OCI-LY1 (cell line): ENCODE measurements at regions not wholly inside any gene's neighbourhood (a gene's known extent, or its start where the extent isn't known, plus 50 kb on each side); places are given as distances from the start of the nearest gene placed in this dataset.

Experiments
- H2AFZ ChIP-seq: fragments of 200-600 bp; sonication (generic), shearing (Covaris generic); 2 replicates; pipeline ENCODE4 v1.6.0; 2014; ENCODE audit warnings: antibody characterized with exemption, mild to moderate bottlenecking, low read length
- H3F3A ChIP-seq: fragments of 200-600 bp; sonication (generic), shearing (Covaris generic); 2 replicates; pipeline ENCODE4 v1.6.0; 2014; ENCODE audit warnings: mild to moderate bottlenecking, antibody characterized with exemption, low read length, moderate library complexity; ENCODE audit not compliant: insufficient read depth
- H3K27ac ChIP-seq: fragments of 200-600 bp; sonication (generic); 2 replicates; pipeline ENCODE4 v1.5.1; 2014; ENCODE audit warnings: low read length, mixed run types, mild to moderate bottlenecking, low read depth; ENCODE audit not compliant: poor library complexity, severe bottlenecking
- H3K27me3 ChIP-seq: fragments of 200-600 bp; sonication (generic); 2 replicates; pipeline ENCODE4 v1.6.0; 2014; ENCODE audit warnings: antibody characterized with exemption, mild to moderate bottlenecking, low read length, moderate library complexity; ENCODE audit not compliant: insufficient read depth
- H3K36me3 ChIP-seq: fragments of 200-600 bp; sonication (generic); 2 replicates; pipeline ENCODE4 v1.6.1; 2014; ENCODE audit warnings: mild to moderate bottlenecking, antibody characterized with exemption, low read length, moderate library complexity, mixed read lengths; ENCODE audit not compliant: insufficient read depth
- H3K4me1 ChIP-seq: fragments of 200-600 bp; sonication (generic); 2 replicates; pipeline ENCODE4 v1.5.1; 2014; ENCODE audit warnings: mild to moderate bottlenecking, low read length, moderate library complexity; ENCODE audit not compliant: insufficient read depth, severe bottlenecking
- H3K4me2 ChIP-seq: fragments of 200-600 bp; sonication (generic), shearing (Covaris generic); 2 replicates; pipeline ENCODE4 v1.6.1; 2014; ENCODE audit warnings: low read length
- H3K4me3 ChIP-seq: fragments of 200-600 bp; sonication (generic); 2 replicates; pipeline ENCODE4 v1.5.1; 2014; ENCODE audit warnings: low read length, low read depth, mild to moderate bottlenecking, mixed read lengths; ENCODE audit not compliant: poor library complexity, severe bottlenecking
- H3K79me2 ChIP-seq: fragments of 200-600 bp; shearing (Covaris generic); 2 replicates; pipeline ENCODE4 v1.6.1; 2016; ENCODE audit warnings: mixed run types, low read length, mixed read lengths; ENCODE audit not compliant: insufficient read depth
- H3K9ac ChIP-seq: fragments of 200-600 bp; sonication (generic), shearing (Covaris generic); 2 replicates; pipeline ENCODE4 v1.6.1; 2014; ENCODE audit warnings: mild to moderate bottlenecking, low read length, mixed read lengths
- H3K9me2 ChIP-seq: fragments of 200-600 bp; sonication (generic), shearing (Covaris generic); 2 replicates; pipeline ENCODE4 v1.6.1; 2014; ENCODE audit warnings: low read depth, mild to moderate bottlenecking, low read length, mixed read lengths
- H3K9me3 ChIP-seq: fragments of 200-600 bp; shearing (Covaris generic); 2 replicates; pipeline ENCODE4 v1.6.1; 2014; ENCODE audit warnings: low read length, mixed read lengths
- H4K20me1 ChIP-seq: fragments of 200-600 bp; sonication (generic), shearing (Covaris generic); 2 replicates; pipeline ENCODE4 v1.6.0; 2016; ENCODE audit warnings: mild to moderate bottlenecking, low read length; ENCODE audit not compliant: insufficient read depth
- CTCF ChIP-seq: fragments of 200-600 bp; sonication (generic), shearing (Covaris generic); IDR thresholded peaks from 2 replicates; pipeline ENCODE4 v1.5.1; 2017; ENCODE audit warnings: mild to moderate bottlenecking, antibody characterized with exemption, low read length, moderate library complexity, mixed read lengths
- EZH2 ChIP-seq: fragments of 200-600 bp; sonication (generic), shearing (Covaris generic); IDR thresholded peaks from 2 replicates; pipeline ENCODE4 v1.8.0; 2017; ENCODE audit warnings: borderline replicate concordance, mixed run types, mild to moderate bottlenecking, antibody characterized with exemption, low read length, moderate library complexity, mixed read lengths

GRCh38 chr6:105784179-105784578, 302.0 kb upstream of the PRDM1 start:
- no peak overlapping the region for H3K27ac ChIP-seq
- no peak overlapping the region for H2AFZ ChIP-seq
- TF ChIP-seq EZH2 (no peak), CTCF (no peak)
- H3K9me3 ChIP-seq = no peaks in the 10 kb centered on the region
- H3K36me3 ChIP-seq = no peaks in the 10 kb centered on the region
- H3K27me3 ChIP-seq = 0 out of 2 replicates have a peak, but pooled peaks cover 4% of the 10 kb centered on the region
- no peaks in the 10 kb centered on the region for H4K20me1 ChIP-seq
- no peak overlapping the region for H3K9ac ChIP-seq
- H3K4me2 ChIP-seq = no peak overlapping the region
- H3K79me2 ChIP-seq = no peaks in the 10 kb centered on the region
- H3K4me3 ChIP-seq = no peak overlapping the region
- H3K9me2 ChIP-seq = no peaks in the 10 kb centered on the region
- peaks cover 10% of the 10 kb centered on the region for H3K4me1 ChIP-seq
- H3F3A ChIP-seq = no peaks in the 10 kb centered on the region

- no peak overlapping the region for H3K9ac ChIP-seq
Measured at GRCh38 chr6:105783333-105783935, 302.7 kb upstream of the PRDM1 start.

GRCh38 chr6:105781915-105782314, 304.2 kb upstream of the PRDM1 start:
- H3K4me2 ChIP-seq = no peak overlapping the region
- no peaks in the 10 kb centered on the region for H3K36me3 ChIP-seq
- H3K9ac ChIP-seq = no peak overlapping the region
- no peaks in the 10 kb centered on the region for H3K9me3 ChIP-seq
- TF ChIP-seq EZH2 = no peak
- TF ChIP-seq CTCF = no peak
- H2AFZ ChIP-seq = no peak overlapping the region
- no peaks in the 10 kb centered on the region for H4K20me1 ChIP-seq
- no peaks in the 10 kb centered on the region for H3K9me2 ChIP-seq
- H3K27ac ChIP-seq = no peak overlapping the region
- H3K27me3 ChIP-seq = no peaks in the 10 kb centered on the region
- no peaks in the 10 kb centered on the region for H3K79me2 ChIP-seq
- H3F3A ChIP-seq = no peaks in the 10 kb centered on the region
- H3K4me1 ChIP-seq = peaks cover 10% of the 10 kb centered on the region
- H3K4me3 ChIP-seq = no peak overlapping the region

More at GRCh38 chr6:105783333-105783935, 302.7 kb upstream of the PRDM1 start:
- H3K4me1 ChIP-seq = peaks cover 10% of the 10 kb centered on the region
- no peaks in the 10 kb centered on the region for H3K79me2 ChIP-seq
- no peak overlapping the region for H2AFZ ChIP-seq
- no peak overlapping the region for H3K27ac ChIP-seq
- no peaks in the 10 kb centered on the region for H3K36me3 ChIP-seq
- no peaks in the 10 kb centered on the region for H3F3A ChIP-seq
- no peak overlapping the region for H3K4me2 ChIP-seq
- 0 out of 2 replicates have a peak, but pooled peaks cover 4% of the 10 kb centered on the region for H3K27me3 ChIP-seq
- H3K9me3 ChIP-seq = no peaks in the 10 kb centered on the region
- H3K9me2 ChIP-seq = no peaks in the 10 kb centered on the region
- H3K4me3 ChIP-seq = no peak overlapping the region
- TF ChIP-seq CTCF (no peak), EZH2 (no peak)
- H4K20me1 ChIP-seq = no peaks in the 10 kb centered on the region
